Neuronal stem cell (in vitro differentiated cells): ENCODE measurements at regions not wholly inside any gene's neighbourhood (a gene's known extent, or its start where the extent isn't known, plus 50 kb on each side); places are given as distances from the start of the nearest gene placed in this dataset.

ENCODE experiments used
- DNase-seq: peaks from one replicate; pipeline ENCODE4 v3.0.0-alpha.2; 2013; ENCODE audit warnings: low spot score
- H2AFZ ChIP-seq: one replicate; pipeline ENCODE4 v1.6.1; 2013; ENCODE audit warnings: mild to moderate bottlenecking, low read length, inconsistent platforms
- H2AK5ac ChIP-seq: 2 replicates; pipeline ENCODE4 v1.6.1; 2013; ENCODE audit warnings: low read depth, mild to moderate bottlenecking, inconsistent platforms, low read length, moderate library complexity, mixed read lengths
- H2BK120ac ChIP-seq: 2 replicates; pipeline ENCODE4 v1.6.1; 2013; ENCODE audit warnings: low read depth, mild to moderate bottlenecking, inconsistent platforms, low read length, moderate library complexity, mixed read lengths
- H2BK12ac ChIP-seq: one replicate; pipeline ENCODE4 v1.6.1; 2013; ENCODE audit warnings: low read length, inconsistent platforms
- H2BK15ac ChIP-seq: 2 replicates; pipeline ENCODE4 v1.6.1; 2013; ENCODE audit warnings: mild to moderate bottlenecking, low read length, inconsistent platforms, mixed read lengths
- H2BK5ac ChIP-seq: one replicate; pipeline ENCODE4 v1.6.1; 2013; ENCODE audit warnings: inconsistent platforms, mild to moderate bottlenecking, low read length, moderate library complexity
- H3K14ac ChIP-seq: one replicate; pipeline ENCODE4 v1.6.1; 2013; ENCODE audit warnings: low read length, inconsistent platforms
- H3K18ac ChIP-seq: 2 replicates; pipeline ENCODE4 v1.6.1; 2013; ENCODE audit warnings: low read length, inconsistent platforms
- H3K23ac ChIP-seq: 2 replicates; pipeline ENCODE4 v1.6.1; 2013; ENCODE audit warnings: low read depth, mild to moderate bottlenecking, mixed read lengths, low read length, inconsistent platforms; ENCODE audit not compliant: poor library complexity
- H3K27ac ChIP-seq: replicated peaks from 3 replicates; pipeline ENCODE4 v1.5.1; 2013; ENCODE audit warnings: low read length, inconsistent platforms
- H3K27me3 ChIP-seq, 3 experiments: 2 replicates each; pipeline ENCODE4 v1.6.1; 2013; ENCODE audit warnings: low read length in 3 of 3, mild to moderate bottlenecking in 2 of 3, inconsistent platforms in 1 of 3, low read depth in 1 of 3, mixed read lengths in 1 of 3, moderate library complexity in 1 of 3; ENCODE audit not compliant: control insufficient read depth in 3 of 3, insufficient read depth in 3 of 3
- H3K36me3 ChIP-seq, 2 donors: replicated peaks in 1 of 2; 2 replicates each; pipeline ENCODE4 v1.6.1; 2013; ENCODE audit warnings: low read length in 2 of 2; ENCODE audit not compliant: control insufficient read depth in 2 of 2, insufficient read depth in 2 of 2
- H3K4ac ChIP-seq: 2 replicates; pipeline ENCODE4 v1.6.1; 2013; ENCODE audit warnings: inconsistent platforms, mild to moderate bottlenecking, low read length, moderate library complexity
- H3K4me1 ChIP-seq, 2 donors: 1 replicate in 1 of 2; 2 replicates in 1 of 2; pipeline ENCODE4 v1.6.1; 2013; ENCODE audit warnings: low read length in 2 of 2, low read depth in 1 of 2; ENCODE audit not compliant: control insufficient read depth in 2 of 2, insufficient read depth in 1 of 2
- H3K4me2 ChIP-seq: one replicate; pipeline ENCODE4 v1.6.1; 2013; ENCODE audit warnings: mild to moderate bottlenecking, low read length, inconsistent platforms; ENCODE audit not compliant: insufficient read depth, poor library complexity, severe bottlenecking
- H3K4me3 ChIP-seq, 2 donors: 2 replicates each; pipeline ENCODE4 v1.5.1; 2013; ENCODE audit warnings: low read length in 2 of 2, mild to moderate bottlenecking in 2 of 2, inconsistent platforms in 1 of 2, moderate library complexity in 1 of 2
- H3K79me1 ChIP-seq: one replicate; pipeline ENCODE4 v1.6.1; 2013; ENCODE audit warnings: low read depth, mild to moderate bottlenecking, inconsistent platforms, low read length, moderate library complexity
- H3K9ac ChIP-seq: one replicate; pipeline ENCODE4 v1.6.1; 2013; ENCODE audit warnings: mild to moderate bottlenecking, low read depth, low read length, inconsistent platforms; ENCODE audit not compliant: poor library complexity
- H3K9me3 ChIP-seq, 2 donors: replicated peaks in 1 of 2; 2 replicates each; pipeline versions ENCODE3 to v1.6.1; 2013; ENCODE audit warnings: low read length in 2 of 2, mild to moderate bottlenecking in 2 of 2, inconsistent platforms in 1 of 2, low read depth in 1 of 2, mixed read lengths in 1 of 2, moderate library complexity in 1 of 2; ENCODE audit not compliant: control insufficient read depth in 2 of 2, insufficient read depth in 1 of 2
- H4K8ac ChIP-seq: one replicate; pipeline ENCODE4 v1.6.1; 2013; ENCODE audit warnings: low read depth, mild to moderate bottlenecking, inconsistent platforms, low read length, moderate library complexity
- H4K91ac ChIP-seq: one replicate; pipeline ENCODE4 v1.6.1; 2013; ENCODE audit warnings: low read length, low read depth, mild to moderate bottlenecking, inconsistent platforms; ENCODE audit not compliant: poor library complexity
- WGBS, 2 donors: extraction: QIAGEN DNeasy Blood & Tissue Kit; methylation state at CpG; one replicate each; pipeline ENCODE4 v1.1.7; 2013; ENCODE audit warnings: missing lambda C conversion rate in 2 of 2, mixed read lengths in 1 of 2; ENCODE audit not compliant: insufficient read length in 2 of 2, insufficient replicate concordance in 1 of 2; ENCODE audit errors: extremely low coverage in 2 of 2; 5-methylcytosine and 5-hydroxymethylcytosine counted together

GRCh38 chr19:31171936-31172335, 177.3 kb downstream of the TSHZ3 start:
- no peak overlapping the region for H2BK120ac ChIP-seq
- no peaks in the 10 kb centered on the region for H3K27me3 ChIP-seq
- no peaks in the 10 kb centered on the region for H3K36me3 ChIP-seq
- H4K8ac ChIP-seq, result no peak overlapping the region
- peaks cover 0 to 3% of the 10 kb centered on the region in 2 donors for H3K9me3 ChIP-seq
- H3K4me2 ChIP-seq, result no peak overlapping the region
- H3K79me1 ChIP-seq, result no peaks in the 10 kb centered on the region
- no peak overlapping the region for H3K18ac ChIP-seq
- no peak overlapping the region for H2AK5ac ChIP-seq
- no peak overlapping the region for H2BK12ac ChIP-seq
- no peak overlapping the region for H2AFZ ChIP-seq
- H2BK15ac ChIP-seq, result no peak overlapping the region
- no peak overlapping the region for H4K91ac ChIP-seq
- no peak overlapping the region for H3K14ac ChIP-seq
- no peak overlapping the region for H3K9ac ChIP-seq
- H3K4me3 ChIP-seq, result no peak overlapping the region
- no peak overlapping the region for H3K23ac ChIP-seq
- H3K4ac ChIP-seq, result no peak overlapping the region
- DNase-seq, result no peak
- no peak overlapping the region for H3K27ac ChIP-seq
- H3K4me1 ChIP-seq, result no peaks in the 10 kb centered on the region
- no peak overlapping the region for H2BK5ac ChIP-seq
- no CpG with 5 or more reads among the region's 4 CpGs for WGBS, 2 donors

- Histone ChIP-seq H4K8ac (no peak overlapping the region), H3K4me3 (no peak overlapping the region), H3K14ac (no peak overlapping the region), H3K4ac (no peak overlapping the region), H2AFZ (no peak overlapping the region), H3K4me2 (no peak overlapping the region), H4K91ac (no peak overlapping the region), H3K9ac (no peak overlapping the region), H3K23ac (no peak overlapping the region), H2BK15ac (no peak overlapping the region), H2BK12ac (no peak overlapping the region), H3K79me1 (no peaks in the 10 kb centered on the region), H3K27ac (no peak overlapping the region), H3K9me3 (no peaks in the 10 kb centered on the region), H3K4me1 (no peaks in the 10 kb centered on the region), H2BK120ac (no peak overlapping the region), H3K36me3 (no peaks in the 10 kb centered on the region), H2BK5ac (no peak overlapping the region), H3K27me3 (no peaks in the 10 kb centered on the region), H3K18ac (no peak overlapping the region), H2AK5ac (no peak overlapping the region)
- no peak for DNase-seq
- no CpG with 5 or more reads among the region's 2 CpGs for WGBS, 2 donors
These were observed 179.2 kb downstream of the TSHZ3 start for GRCh38 chr19:31170046-31170445.

DNA sequence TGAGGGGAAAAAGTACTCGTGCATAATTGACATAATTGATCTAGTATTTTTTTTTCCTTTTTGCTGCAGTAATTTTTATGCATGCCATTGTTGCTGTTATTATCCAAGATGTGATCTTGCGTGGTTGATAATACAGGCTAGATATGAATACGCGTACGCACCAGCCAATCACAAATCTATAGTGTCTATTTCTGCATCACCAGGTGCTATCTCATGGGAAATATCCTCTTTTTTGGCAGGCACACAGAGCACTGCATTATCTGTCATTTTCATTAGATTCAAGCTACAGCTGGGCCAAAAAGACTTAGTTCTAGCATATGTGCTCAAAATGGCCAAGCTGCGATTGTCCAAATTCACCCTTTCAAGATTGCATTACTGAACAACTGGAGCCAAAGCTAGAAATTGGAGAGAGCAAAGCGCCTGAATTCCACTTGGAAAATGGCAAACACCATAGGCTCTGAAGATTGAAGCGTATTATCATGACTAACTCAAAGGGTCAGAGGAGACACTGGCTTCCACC, 181.1 kb downstream of the TSHZ3 start:
- Histone ChIP-seq H3K4me2 (no peak overlapping the region), H3K9ac (no peak overlapping the region), H4K8ac (no peak overlapping the region), H3K23ac (no peak overlapping the region), H3K14ac (no peak overlapping the region), H3K9me3 (no peaks in the 10 kb centered on the region), H3K27me3 (no peaks in the 10 kb centered on the region), H2BK15ac (no peak overlapping the region), H3K4me3 (no peak overlapping the region), H3K27ac (no peak overlapping the region), H3K79me1 (no peaks in the 10 kb centered on the region), H3K4me1 (no peaks in the 10 kb centered on the region), H2AFZ (no peak overlapping the region), H2BK12ac (no peak overlapping the region), H3K4ac (no peak overlapping the region), H3K36me3 (no peaks in the 10 kb centered on the region), H2BK5ac (no peak overlapping the region), H2AK5ac (no peak overlapping the region), H4K91ac (no peak overlapping the region), H3K18ac (no peak overlapping the region), H2BK120ac (no peak overlapping the region)
- no peak for DNase-seq
- WGBS, 2 donors, result no CpG with 5 or more reads among the region's 8 CpGs

DNA sequence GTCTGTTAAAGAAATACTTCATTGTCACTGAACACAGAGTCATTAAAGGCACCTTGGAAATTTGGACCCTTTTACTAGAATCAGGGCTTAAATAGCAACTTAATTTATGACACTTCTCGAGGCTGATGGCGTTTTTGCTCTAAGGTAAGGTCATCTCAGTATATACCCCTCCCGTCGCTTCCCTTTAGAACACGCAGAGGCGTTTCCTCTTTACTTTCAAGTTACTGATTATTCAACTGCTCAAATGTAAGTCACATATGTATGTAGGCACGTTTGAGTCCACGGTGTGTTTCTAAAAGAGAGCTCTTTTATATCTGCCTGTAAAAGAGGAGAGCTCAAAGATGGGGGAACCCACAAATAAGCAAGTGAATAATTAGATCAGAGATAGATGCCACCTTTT, 181.5 kb downstream of the TSHZ3 start:
- Histone ChIP-seq H3K36me3 (no peaks in the 10 kb centered on the region), H3K4me3 (no peak overlapping the region), H2BK12ac (no peak overlapping the region), H2AFZ (no peak overlapping the region), H3K4me1 (no peaks in the 10 kb centered on the region), H2BK15ac (no peak overlapping the region), H2BK120ac (no peak overlapping the region), H2BK5ac (no peak overlapping the region), H3K18ac (no peak overlapping the region), H3K27ac (no peak overlapping the region), H3K9ac (no peak overlapping the region), H2AK5ac (no peak overlapping the region), H3K9me3 (no peaks in the 10 kb centered on the region), H3K79me1 (no peaks in the 10 kb centered on the region), H3K14ac (no peak overlapping the region), H3K27me3 (no peaks in the 10 kb centered on the region), H4K8ac (no peak overlapping the region), H4K91ac (no peak overlapping the region), H3K23ac (no peak overlapping the region), H3K4ac (no peak overlapping the region), H3K4me2 (no peak overlapping the region)
- no peak for DNase-seq
- WGBS, 2 donors, result no CpG with 5 or more reads among the region's 8 CpGs
